CD14-positive monocyte (primary cell): ENCODE measurements at regions not wholly inside any gene's neighbourhood (a gene's known extent, or its start where the extent isn't known, plus 50 kb on each side); places are given as distances from the start of the nearest gene placed in this dataset.

Experiments
- DNase-seq, 3 donors: peaks; one replicate each; pipeline ENCODE4 v3.0.0-alpha.2; 2011 to 2022
- H2AFZ ChIP-seq: 2 replicates; pipeline ENCODE4 v1.6.0; 2012; ENCODE audit warnings: mild to moderate bottlenecking, low read depth, low read length, inconsistent platforms; ENCODE audit not compliant: insufficient read depth, poor library complexity, severe bottlenecking
- H3K27ac ChIP-seq, 2 donors: 1 replicate in 1 of 2; 2 replicates in 1 of 2; pipeline ENCODE4 v1.5.1; 2012 to 2013; ENCODE audit warnings: low read length in 2 of 2, control low read depth in 1 of 2, inconsistent platforms in 1 of 2, low read depth in 1 of 2, mild to moderate bottlenecking in 1 of 2
- H3K27me3 ChIP-seq, 2 donors: one replicate each; pipeline versions ENCODE4 v1.6.0 to v1.6.1; 2011 to 2013; ENCODE audit warnings: low read length in 2 of 2; ENCODE audit not compliant: control insufficient read depth in 2 of 2, insufficient read depth in 2 of 2
- H3K36me3 ChIP-seq, 2 donors: replicated peaks in 1 of 2; 1 replicate in 1 of 2; 2 replicates in 1 of 2; pipeline versions ENCODE4 v1.5.1 to v1.6.1; 2012 to 2013; ENCODE audit warnings: low read length in 2 of 2, control low read depth in 1 of 2, inconsistent platforms in 1 of 2, mild to moderate bottlenecking in 1 of 2; ENCODE audit not compliant: insufficient read depth in 2 of 2, control insufficient read depth in 1 of 2
- H3K4me1 ChIP-seq, 2 donors: 1 replicate in 1 of 2; 2 replicates in 1 of 2; pipeline versions ENCODE4 v1.5.1 to v1.6.1; 2012 to 2013; ENCODE audit warnings: low read length in 2 of 2, control low read depth in 1 of 2, inconsistent platforms in 1 of 2, mild to moderate bottlenecking in 1 of 2, moderate library complexity in 1 of 2; ENCODE audit not compliant: insufficient read depth in 2 of 2, control insufficient read depth in 1 of 2
- H3K4me2 ChIP-seq: replicated peaks from 2 replicates; pipeline ENCODE3; 2012; ENCODE audit warnings: low read length, moderate library complexity, mild to moderate bottlenecking; ENCODE audit not compliant: poor library complexity, severe bottlenecking; ENCODE audit errors: extremely low read depth
- H3K4me3 ChIP-seq, 3 experiments: fragments of 200-600 bp in 1 of 3; sonication (generic) in 1 of 3; replicated peaks in 1 of 3; 1 replicate in 2 of 3; 2 replicates in 1 of 3; pipeline ENCODE4 v1.5.1; 2011 to 2013; ENCODE audit warnings: low read length in 3 of 3, mild to moderate bottlenecking in 3 of 3, control low read depth in 2 of 3, low read depth in 2 of 3, inconsistent platforms in 1 of 3, moderate library complexity in 1 of 3
- H3K79me2 ChIP-seq: 2 replicates; pipeline ENCODE4 v1.6.0; 2012; ENCODE audit warnings: mild to moderate bottlenecking, control low read depth, inconsistent platforms, low read length, moderate library complexity; ENCODE audit not compliant: insufficient read depth
- H3K9ac ChIP-seq: 2 replicates; pipeline ENCODE4 v1.6.0; 2017; ENCODE audit warnings: low read length, mild to moderate bottlenecking; ENCODE audit not compliant: insufficient read depth, poor library complexity, severe bottlenecking
- H3K9me3 ChIP-seq, 2 donors: replicated peaks in 1 of 2; 1 replicate in 1 of 2; 2 replicates in 1 of 2; pipeline versions ENCODE4 v1.5.1 to v1.6.1; 2012 to 2013; ENCODE audit warnings: low read length in 2 of 2, control low read depth in 1 of 2; ENCODE audit not compliant: control insufficient read depth in 1 of 2, insufficient read depth in 1 of 2
- H4K20me1 ChIP-seq: 2 replicates; pipeline ENCODE4 v1.6.0; 2012; ENCODE audit warnings: mild to moderate bottlenecking, low read length, control low read depth, moderate library complexity; ENCODE audit not compliant: insufficient read depth
- H3K27ac Mint-ChIP-seq, 7 donors: one replicate each; pipeline ENCODE4 v1.8.0; 2020; ENCODE audit warnings: mild to moderate bottlenecking in 7 of 7, mixed read lengths in 7 of 7, moderate library complexity in 6 of 7, inconsistent platforms in 2 of 7
- H3K27me3 Mint-ChIP-seq, 3 donors: one replicate each; pipeline ENCODE4 v1.8.0; 2021 to 2022; ENCODE audit warnings: low read depth in 3 of 3, mild to moderate bottlenecking in 3 of 3, mixed read lengths in 3 of 3, moderate library complexity in 3 of 3, inconsistent platforms in 1 of 3
- H3K36me3 Mint-ChIP-seq, 2 donors: one replicate each; pipeline ENCODE4 v1.8.0; 2020; ENCODE audit warnings: mixed read lengths in 2 of 2, inconsistent platforms in 1 of 2, mild to moderate bottlenecking in 1 of 2
- H3K4me1 Mint-ChIP-seq: one replicate; pipeline ENCODE4 v1.8.0; 2020; ENCODE audit warnings: mild to moderate bottlenecking, mixed read lengths
- H3K4me3 Mint-ChIP-seq, 2 donors: one replicate each; pipeline ENCODE4 v1.8.0; 2020; ENCODE audit warnings: mild to moderate bottlenecking in 2 of 2, mixed read lengths in 2 of 2, moderate library complexity in 1 of 2
- H3K9me3 Mint-ChIP-seq, 7 donors: one replicate each; pipeline ENCODE4 v1.8.0; 2020 to 2022; ENCODE audit warnings: mixed read lengths in 7 of 7, mild to moderate bottlenecking in 6 of 7, moderate library complexity in 6 of 7, inconsistent platforms in 2 of 7
- WGBS: methylation state at CpG from one replicate; pipeline ENCODE4 v1.1.5; 2013; ENCODE audit warnings: missing lambda C conversion rate; ENCODE audit not compliant: insufficient coverage; 5-methylcytosine and 5-hydroxymethylcytosine counted together
- intact Hi-C, 2 donors: fragments of 100-400 bp; cut with micrococcal nuclease; formaldehyde crosslinking; loops; one replicate each; pipeline versions ENCODE4 v1.15.0 to v1.15.1; 2023
- TF ChIP-seq, protein P1 (sequence below): fragments of 200-600 bp; IDR thresholded peaks from one replicate; pipeline ENCODE4 v1.8.0; 2022; ENCODE audit warnings: antibody characterized with exemption, mild to moderate bottlenecking

DNA sequence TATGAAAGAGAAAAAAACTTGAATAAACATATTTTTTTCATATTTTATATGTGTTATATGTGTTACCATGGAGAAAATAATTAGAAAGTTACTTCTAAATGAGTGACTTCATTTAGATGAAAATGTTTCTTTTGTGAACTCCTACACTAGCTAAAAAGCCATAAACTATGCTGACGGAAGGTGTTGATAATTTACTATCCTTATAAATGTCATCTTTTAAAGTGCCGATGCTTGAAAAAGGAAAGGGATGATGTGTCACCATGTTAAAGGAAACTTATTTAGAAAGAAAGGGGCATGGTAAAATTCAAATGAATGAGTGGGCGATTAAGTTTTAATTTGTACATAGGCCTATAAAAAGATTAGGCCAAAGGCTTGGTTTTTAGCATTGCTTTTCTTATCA, 133.8 kb downstream of the SPRY1 start:
- Histone ChIP-seq H3K9me3 (no peaks in the 10 kb centered on the region), H3K27me3 (no peaks in the 10 kb centered on the region), H3K27ac (no peak overlapping the region), H3K4me1 (no peaks in the 10 kb centered on the region), H4K20me1 (no peaks in the 10 kb centered on the region), H3K36me3 (no peaks in the 10 kb centered on the region), H2AFZ (no peak overlapping the region), H3K9ac (no peak overlapping the region), H3K79me2 (no peaks in the 10 kb centered on the region), H3K4me3 (no peak overlapping the region), H3K4me2 (no peak overlapping the region)
- peaks cover 0 to 2% (median 2%) of the 10 kb centered on the region in 3 donors for H3K27me3 Mint-ChIP-seq
- H3K4me1 Mint-ChIP-seq: no peaks in the 10 kb centered on the region
- TF ChIP-seq, protein P1, sequence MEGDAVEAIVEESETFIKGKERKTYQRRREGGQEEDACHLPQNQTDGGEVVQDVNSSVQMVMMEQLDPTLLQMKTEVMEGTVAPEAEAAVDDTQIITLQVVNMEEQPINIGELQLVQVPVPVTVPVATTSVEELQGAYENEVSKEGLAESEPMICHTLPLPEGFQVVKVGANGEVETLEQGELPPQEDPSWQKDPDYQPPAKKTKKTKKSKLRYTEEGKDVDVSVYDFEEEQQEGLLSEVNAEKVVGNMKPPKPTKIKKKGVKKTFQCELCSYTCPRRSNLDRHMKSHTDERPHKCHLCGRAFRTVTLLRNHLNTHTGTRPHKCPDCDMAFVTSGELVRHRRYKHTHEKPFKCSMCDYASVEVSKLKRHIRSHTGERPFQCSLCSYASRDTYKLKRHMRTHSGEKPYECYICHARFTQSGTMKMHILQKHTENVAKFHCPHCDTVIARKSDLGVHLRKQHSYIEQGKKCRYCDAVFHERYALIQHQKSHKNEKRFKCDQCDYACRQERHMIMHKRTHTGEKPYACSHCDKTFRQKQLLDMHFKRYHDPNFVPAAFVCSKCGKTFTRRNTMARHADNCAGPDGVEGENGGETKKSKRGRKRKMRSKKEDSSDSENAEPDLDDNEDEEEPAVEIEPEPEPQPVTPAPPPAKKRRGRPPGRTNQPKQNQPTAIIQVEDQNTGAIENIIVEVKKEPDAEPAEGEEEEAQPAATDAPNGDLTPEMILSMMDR: no peak
- H3K27ac Mint-ChIP-seq: no peak overlapping the region
- no peaks in the 10 kb centered on the region for H3K36me3 Mint-ChIP-seq
- DNase-seq: no peak
- intact Hi-C loops: no loop called here
- no CpG with 5 or more reads among the region's 3 CpGs for WGBS
- no peak overlapping the region for H3K4me3 Mint-ChIP-seq
- peaks cover 0 to 4% (median 0%) of the 10 kb centered on the region in 7 donors for H3K9me3 Mint-ChIP-seq

DNA sequence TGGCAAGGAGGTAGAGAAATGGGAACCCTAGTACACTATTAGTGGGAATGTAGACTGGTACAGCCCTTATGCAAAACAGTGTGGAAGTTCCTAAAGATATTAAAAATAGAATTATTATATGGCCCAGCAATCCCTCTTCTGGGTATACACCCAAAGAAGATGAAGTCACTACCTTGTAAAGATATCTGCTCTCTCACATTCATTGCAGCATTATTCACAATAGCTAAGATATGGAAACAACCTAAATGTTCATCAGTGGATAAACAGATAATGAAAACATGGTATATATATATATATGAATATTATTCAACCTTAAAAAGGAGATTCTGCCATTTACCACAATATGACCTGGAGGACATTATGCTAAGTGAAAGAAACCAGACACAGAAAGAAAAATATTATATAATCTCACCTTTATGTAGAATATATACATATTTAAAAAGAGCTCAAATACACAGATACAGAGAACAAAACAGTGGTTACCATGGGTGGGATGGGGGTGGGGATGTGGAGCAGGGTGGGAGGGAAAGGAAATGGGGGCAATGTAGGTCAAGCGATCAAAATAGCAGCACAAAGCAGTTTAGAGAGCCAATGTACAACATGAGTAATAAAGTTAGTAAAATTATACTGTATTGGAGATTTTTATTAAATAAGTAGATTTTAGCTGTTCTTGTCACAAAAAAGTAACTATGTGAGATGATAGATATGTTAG, 138.6 kb downstream of the SPRY1 start:
- Histone ChIP-seq H3K79me2 (no peaks in the 10 kb centered on the region), H3K9ac (no peak overlapping the region), H3K4me2 (no peak overlapping the region), H3K36me3 (no peaks in the 10 kb centered on the region), H3K4me1 (no peaks in the 10 kb centered on the region), H2AFZ (no peak overlapping the region), H4K20me1 (no peaks in the 10 kb centered on the region), H3K4me3 (no peak overlapping the region), H3K9me3 (peaks cover 0 to 10% of the 10 kb centered on the region in 2 donors), H3K27ac (no peak overlapping the region), H3K27me3 (no peaks in the 10 kb centered on the region)
- no CpG with 5 or more reads among the region's 1 CpG for WGBS
- Mint-ChIP-seq H3K4me3 (no peak overlapping the region), H3K36me3 (no peaks in the 10 kb centered on the region), H3K4me1 (peaks cover 5% of the 10 kb centered on the region), H3K9me3 (peaks cover 3 to 16% (median 11%) of the 10 kb centered on the region in 7 donors), H3K27ac (no peak overlapping the region), H3K27me3 (peaks cover 0 to 2% (median 2%) of the 10 kb centered on the region in 3 donors)
- TF ChIP-seq, protein P1: no peak
- no peak for DNase-seq
- intact Hi-C loops: no loop called here
